ENCODE measurements at regions not wholly inside any gene's neighbourhood (a gene's known extent, or its start where the extent isn't known, plus 50 kb on each side); places are given as distances from the start of the nearest gene placed in this dataset.
A peak's percentile ranks its signal among the peaks of the same experiment; 100 is the strongest.

DNA sequence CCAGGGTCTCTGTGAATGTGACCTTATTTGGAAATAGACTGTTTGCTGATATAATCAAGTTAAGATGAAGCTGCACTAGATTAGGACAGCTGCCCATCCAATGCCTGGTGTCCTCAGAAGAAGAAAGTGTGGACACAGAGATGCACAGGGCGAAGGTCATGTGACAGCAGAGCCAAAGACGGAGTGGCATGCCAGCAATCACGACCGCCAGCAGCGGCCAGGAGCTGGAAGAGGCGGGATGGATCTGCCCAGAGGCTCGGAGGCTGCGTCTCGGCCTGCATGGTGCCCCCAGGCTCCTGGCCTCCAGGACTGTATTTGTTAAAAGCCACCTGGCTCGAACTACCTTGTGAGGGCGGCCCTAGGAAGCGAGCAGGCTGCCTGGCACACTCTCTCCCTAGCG is 76.5 kb downstream of the RFLNA start:
- DNase-seq (ENCODE audit: extremely low spot score, unreplicated experiment), result no peak
- Mint-ChIP-seq H3K4me1 (ENCODE audit: unreplicated experiment) (peaks cover 6% of the 10 kb centered on the region), H3K27ac (no peak overlapping the region), H3K9me3 (no peaks in the 10 kb centered on the region), H3K36me3 (peaks cover 3% of the 10 kb centered on the region), H3K4me3 (no peak overlapping the region), H3K27me3 (no peaks in the 10 kb centered on the region)
- TF ChIP-seq CTCF (conservative IDR thresholded peaks at IDR 0.05), result no peak

- Mint-ChIP-seq H3K27ac (no peak overlapping the region), H3K36me3 (peaks cover 6% of the 10 kb centered on the region), H3K4me3 (no peak overlapping the region), H3K27me3 (no peaks in the 10 kb centered on the region), H3K9me3 (no peaks in the 10 kb centered on the region), H3K4me1 (ENCODE audit: unreplicated experiment) (peaks cover 6% of the 10 kb centered on the region)
- DNase-seq (ENCODE audit: extremely low spot score, unreplicated experiment), result no peak
- TF ChIP-seq CTCF (conservative IDR thresholded peaks at IDR 0.05), result no peak
Measured at GRCh38 chr12:124370851-124371250, 76.0 kb downstream of the RFLNA start.

- TF ChIP-seq CTCF (conservative IDR thresholded peaks at IDR 0.05), result no peak
- Mint-ChIP-seq H3K27ac (no peak overlapping the region), H3K27me3 (no peaks in the 10 kb centered on the region), H3K4me3 (no peak overlapping the region), H3K36me3 (peaks cover 7% of the 10 kb centered on the region), H3K9me3 (no peaks in the 10 kb centered on the region), H3K4me1 (ENCODE audit: unreplicated experiment) (peaks cover 6% of the 10 kb centered on the region)
- no peak for DNase-seq (ENCODE audit: extremely low spot score, unreplicated experiment)
Measured at GRCh38 chr12:124370384-124370783, 75.5 kb downstream of the RFLNA start.

DNA sequence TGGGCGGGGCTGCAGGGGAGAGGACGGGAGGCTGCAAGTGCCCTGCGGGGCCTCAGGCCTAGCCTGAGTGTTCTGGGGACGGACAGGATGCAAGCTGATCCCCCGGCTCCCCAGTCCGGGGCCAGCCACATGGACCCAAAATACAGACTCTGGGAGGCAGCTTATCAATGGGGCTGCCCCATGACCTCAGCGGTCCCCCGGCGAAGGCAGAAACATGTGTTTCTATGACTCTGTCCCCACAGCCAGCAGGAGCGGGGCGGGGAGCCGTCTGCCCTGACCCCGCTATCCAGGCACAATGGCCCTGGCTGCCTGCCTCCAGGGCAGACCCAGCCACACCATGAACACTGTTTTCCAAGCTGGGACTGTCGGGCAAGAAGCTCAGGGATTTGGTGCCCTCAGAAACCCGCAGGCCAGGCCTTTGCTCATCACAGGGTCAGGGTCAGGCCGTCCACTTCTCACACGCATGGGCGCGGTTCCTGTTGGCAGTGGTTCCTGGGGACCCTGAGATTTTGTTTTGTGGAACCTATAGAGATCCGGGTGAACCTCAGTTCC is 75.0 kb downstream of the RFLNA start:
- no peak for TF ChIP-seq CTCF (conservative IDR thresholded peaks at IDR 0.05)
- peaks cover 6% of the 10 kb centered on the region for H3K4me1 Mint-ChIP-seq (ENCODE audit: unreplicated experiment)
- peaks cover 6% of the 10 kb centered on the region for H3K36me3 Mint-ChIP-seq
- no peak overlapping the region for H3K27ac Mint-ChIP-seq
- H3K27me3 Mint-ChIP-seq, result no peaks in the 10 kb centered on the region
- H3K9me3 Mint-ChIP-seq, result no peaks in the 10 kb centered on the region
- no peak overlapping the region for H3K4me3 Mint-ChIP-seq
- DNase-seq (ENCODE audit: extremely low spot score, unreplicated experiment), result no peak

GRCh38 chr12:124369055-124369826 is 74.3 kb downstream of the RFLNA start:
- DNase-seq (ENCODE audit: extremely low spot score, unreplicated experiment), result no peak
- Mint-ChIP-seq H3K27ac (peak overlapping the region; percentile 46), H3K4me1 (ENCODE audit: unreplicated experiment) (peaks cover 6% of the 10 kb centered on the region)

More at GRCh38 chr12:124369055-124369826, 74.3 kb downstream of the RFLNA start:
- no peak for TF ChIP-seq CTCF (conservative IDR thresholded peaks at IDR 0.05)
- Mint-ChIP-seq H3K27me3 (no peaks in the 10 kb centered on the region), H3K9me3 (no peaks in the 10 kb centered on the region), H3K36me3 (peaks cover 4% of the 10 kb centered on the region), H3K4me3 (no peak overlapping the region)
